ENCODE measurements at regions not wholly inside any gene's neighbourhood (a gene's known extent, or its start where the extent isn't known, plus 50 kb on each side); places are given as distances from the start of the nearest gene placed in this dataset.

DNA sequence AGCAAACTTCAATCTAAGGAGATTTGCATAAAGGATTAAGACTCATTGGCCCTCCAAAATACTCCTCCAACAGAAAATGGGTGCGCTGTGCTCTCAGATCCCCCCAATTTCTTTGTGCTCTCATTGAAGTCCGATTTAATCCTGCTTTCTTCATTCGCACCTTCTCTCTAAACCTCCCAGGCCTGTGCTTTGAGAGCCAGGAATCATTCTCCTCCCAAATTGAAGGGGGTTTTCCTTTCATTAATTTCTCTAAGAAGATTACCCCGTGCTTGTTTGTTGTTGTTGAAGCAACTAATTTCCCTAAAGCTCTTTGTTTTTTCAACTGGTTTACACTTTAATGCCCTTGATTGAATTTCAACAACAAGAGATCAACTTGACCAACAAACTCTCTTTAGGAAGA, 304.2 kb upstream of the IRX3 start:
- TF ChIP-seq CTCF (IDR thresholded peaks at IDR 0.05) (no peak), POLR2A (IDR thresholded peaks at IDR 0.05) (no peak), EP300 (IDR thresholded peaks at IDR 0.05) (no peak)

All from suprapubic skin (tissue), 3 donors.